ENCODE measurements at regions not wholly inside any gene's neighbourhood (a gene's known extent, or its start where the extent isn't known, plus 50 kb on each side); places are given as distances from the start of the nearest gene placed in this dataset.
"Not testable (repeated sequence)": the region's sequence is repeated elsewhere in the genome, so short reads cannot be mapped to it uniquely, and the experiment has no call there.

- peaks cover 0 to 12% (median 5%) of the 10 kb centered on the region in 7 donors for H3K9me3 Mint-ChIP-seq
- peaks cover 0 to 1% (median 0%) of the 10 kb centered on the region in 3 donors for H3K27me3 Mint-ChIP-seq
- H3K4me3 Mint-ChIP-seq, result no peak overlapping the region
- no peaks in the 10 kb centered on the region for H3K4me1 Mint-ChIP-seq
- DNase-seq, result no peak
- H3K36me3 Mint-ChIP-seq, result no peaks in the 10 kb centered on the region
- H3K27ac Mint-ChIP-seq, result no peak overlapping the region
- no peak for ATAC-seq (ENCODE audit: low read depth in 2 of 2)
Measured at GRCh38 chr6:116982401-116982800, 105.4 kb downstream of the RFX6 start.

DNA sequence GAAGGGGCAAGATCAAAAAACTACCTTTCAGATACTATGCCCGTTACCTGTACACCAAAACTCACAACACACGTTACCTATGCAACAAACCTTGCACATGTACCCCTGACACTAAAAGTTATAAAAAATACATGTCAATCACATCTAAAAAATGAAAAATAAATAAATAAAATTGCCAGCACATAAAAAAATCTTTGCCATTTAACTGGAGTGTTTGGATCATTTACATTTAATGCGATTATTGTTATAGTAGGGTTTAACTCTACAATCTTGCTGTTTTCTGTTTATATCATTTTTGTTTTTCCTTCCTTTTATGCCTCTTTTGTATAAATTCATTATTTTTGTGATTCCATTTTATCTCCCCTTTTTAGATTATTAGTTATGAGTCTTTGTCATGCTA is 106.3 kb downstream of the RFX6 start:
- H3K4me3 Mint-ChIP-seq, result no peak overlapping the region
- peaks cover 0 to 12% (median 5%) of the 10 kb centered on the region in 7 donors for H3K9me3 Mint-ChIP-seq
- peaks cover 0 to 1% (median 0%) of the 10 kb centered on the region in 3 donors for H3K27me3 Mint-ChIP-seq
- no peaks in the 10 kb centered on the region for H3K36me3 Mint-ChIP-seq
- DNase-seq (no peak), ATAC-seq (ENCODE audit: low read depth in 2 of 2) (no peak)
- no peak overlapping the region for H3K27ac Mint-ChIP-seq
- H3K4me1 Mint-ChIP-seq, result no peaks in the 10 kb centered on the region

DNA sequence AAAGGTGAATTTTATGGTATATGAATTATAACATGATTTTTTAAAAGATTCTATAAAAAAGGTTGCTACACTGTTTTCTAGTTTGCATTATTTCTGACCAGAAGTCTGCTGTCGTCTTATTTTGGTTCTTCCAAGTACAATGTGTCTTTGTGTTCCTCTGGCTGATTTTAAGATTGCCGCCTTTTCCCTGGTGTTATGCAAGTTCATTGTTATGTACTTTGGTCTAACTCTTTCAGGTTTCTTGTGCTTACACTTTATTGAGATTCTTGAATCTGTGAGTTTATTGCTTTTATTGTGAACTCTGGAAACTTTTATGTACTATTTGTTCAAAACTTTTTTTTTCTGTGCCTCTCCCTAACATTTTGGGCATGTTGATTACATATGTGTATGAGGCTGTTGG is 109.8 kb downstream of the RFX6 start:
- H3K4me1 Mint-ChIP-seq, result no peaks in the 10 kb centered on the region
- peaks cover 0 to 12% (median 5%) of the 10 kb centered on the region in 7 donors for H3K9me3 Mint-ChIP-seq
- no peak for ATAC-seq (ENCODE audit: low read depth in 2 of 2)
- no peak overlapping the region for H3K4me3 Mint-ChIP-seq
- no peaks in the 10 kb centered on the region for H3K36me3 Mint-ChIP-seq
- H3K27ac Mint-ChIP-seq, result no peak overlapping the region
- no peak for DNase-seq
- H3K27me3 Mint-ChIP-seq, result peaks cover 0 to 4% (median 0%) of the 10 kb centered on the region in 3 donors

- Mint-ChIP-seq H3K36me3 (no peaks in the 10 kb centered on the region), H3K27ac (no peak overlapping the region), H3K4me1 (no peaks in the 10 kb centered on the region), H3K9me3 (peaks cover 0 to 5% (median 0%) of the 10 kb centered on the region in 7 donors), H3K4me3 (no peak overlapping the region), H3K27me3 (peaks cover 0 to 10% (median 0%) of the 10 kb centered on the region in 3 donors)
- DNase-seq (no peak), ATAC-seq (ENCODE audit: low read depth in 2 of 2) (no peak)
Measured at GRCh38 chr6:116990679-116991078, 113.6 kb downstream of the RFX6 start.

DNA sequence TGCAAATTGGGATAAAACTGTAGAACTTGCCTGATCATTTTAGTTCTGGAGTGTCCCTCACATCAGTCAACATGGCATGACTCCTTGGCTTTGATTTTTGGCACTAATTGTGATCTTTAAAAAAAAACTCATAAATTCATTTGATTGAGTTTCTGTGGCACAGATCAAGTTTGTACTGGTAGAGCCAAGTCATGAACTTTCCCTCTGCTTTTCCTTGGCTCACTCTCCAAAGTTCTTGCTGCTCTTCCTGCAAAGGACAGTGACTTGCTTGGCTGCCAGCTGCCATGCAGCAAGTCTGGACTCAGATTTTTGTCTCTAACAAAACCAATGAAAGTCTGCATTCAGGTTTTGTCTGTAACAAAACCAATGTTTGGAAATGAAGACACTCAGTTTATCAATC is 115.5 kb downstream of the RFX6 start:
- Mint-ChIP-seq H3K36me3 (no peaks in the 10 kb centered on the region), H3K27ac (no peak overlapping the region), H3K27me3 (peaks cover 0 to 10% (median 0%) of the 10 kb centered on the region in 3 donors), H3K4me1 (no peaks in the 10 kb centered on the region), H3K4me3 (no peak overlapping the region), H3K9me3 (peaks cover 0 to 5% (median 0%) of the 10 kb centered on the region in 7 donors)
- ATAC-seq (ENCODE audit: low read depth in 2 of 2), result no peak
- DNase-seq, result no peak

GRCh38 chr6:116994447-116994846 is 117.4 kb downstream of the RFX6 start:
- DNase-seq, result no peak
- Mint-ChIP-seq H3K9me3 (peaks cover 0 to 5% (median 2%) of the 10 kb centered on the region in 7 donors), H3K27ac (no peak overlapping the region)

GRCh38 chr6:116996842-116997241 is 119.8 kb downstream of the RFX6 start:
- no peak overlapping the region for H3K4me3 Mint-ChIP-seq
- H3K36me3 Mint-ChIP-seq, result no peaks in the 10 kb centered on the region
- DNase-seq (no peak), ATAC-seq (ENCODE audit: low read depth in 2 of 2) (no peak)
- H3K27ac Mint-ChIP-seq, result no peak overlapping the region
- no peaks in the 10 kb centered on the region for H3K4me1 Mint-ChIP-seq
- H3K27me3 Mint-ChIP-seq, result peaks cover 0 to 11% (median 4%) of the 10 kb centered on the region in 3 donors
- H3K9me3 Mint-ChIP-seq, result peaks cover 0 to 4% (median 2%) of the 10 kb centered on the region in 7 donors

More at GRCh38 chr6:116994447-116994846, 117.4 kb downstream of the RFX6 start:
- Mint-ChIP-seq H3K27me3 (peaks cover 0 to 5% (median 4%) of the 10 kb centered on the region in 3 donors), H3K4me3 (no peak overlapping the region), H3K36me3 (no peaks in the 10 kb centered on the region), H3K4me1 (no peaks in the 10 kb centered on the region)
- ATAC-seq (ENCODE audit: low read depth in 2 of 2), result no peak

DNA sequence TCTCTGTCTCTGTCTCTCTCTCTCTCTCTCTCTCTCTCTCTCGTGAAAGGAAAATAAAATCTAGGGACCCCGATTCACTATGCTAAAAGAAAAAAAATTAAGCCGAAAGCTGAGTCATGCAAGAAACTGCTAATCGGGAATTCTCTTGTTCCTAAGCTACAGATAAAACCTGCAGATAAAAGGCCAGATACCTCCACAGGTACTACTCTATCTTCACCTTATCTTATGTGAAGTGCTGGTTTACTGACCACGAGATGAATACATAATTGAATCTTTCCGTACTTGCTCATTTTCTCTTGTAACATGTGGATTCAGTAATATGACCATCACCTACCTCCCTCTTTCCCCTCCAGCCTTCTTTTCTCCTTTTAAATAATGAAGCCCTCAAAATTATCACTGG is 120.5 kb downstream of the RFX6 start:
- no peaks in the 10 kb centered on the region for H3K36me3 Mint-ChIP-seq
- no peak overlapping the region for H3K27ac Mint-ChIP-seq
- DNase-seq (no peak), ATAC-seq (ENCODE audit: low read depth in 2 of 2) (no peak)
- H3K27me3 Mint-ChIP-seq, result peaks cover 0 to 11% (median 4%) of the 10 kb centered on the region in 3 donors
- no peak overlapping the region for H3K4me3 Mint-ChIP-seq
- H3K9me3 Mint-ChIP-seq, result peaks cover 0 to 5% (median 2%) of the 10 kb centered on the region in 7 donors
- H3K4me1 Mint-ChIP-seq, result no peaks in the 10 kb centered on the region

DNA sequence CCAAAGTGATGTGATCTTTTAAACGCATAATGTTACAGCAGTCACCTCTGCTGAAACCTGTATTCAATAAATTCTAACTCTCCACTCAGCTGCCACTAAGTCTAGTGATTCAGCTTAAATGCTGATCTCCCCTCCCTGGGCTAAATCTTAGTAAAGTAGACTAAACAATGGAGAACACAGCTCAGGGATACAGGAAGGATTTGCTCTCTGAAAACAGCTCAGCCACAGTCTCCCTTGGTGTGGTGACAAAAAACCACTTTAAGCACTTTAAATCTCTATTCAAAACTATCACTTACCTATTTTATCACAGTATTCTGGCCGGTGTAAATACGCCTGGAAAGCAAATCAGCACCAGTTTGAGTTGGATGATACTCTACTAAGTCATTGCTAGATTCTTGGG is 130.6 kb downstream of the RFX6 start:
- no peak for DNase-seq
- Mint-ChIP-seq H3K27ac (no peak overlapping the region), H3K4me1 (no peaks in the 10 kb centered on the region), H3K9me3 (peaks cover 0 to 6% (median 4%) of the 10 kb centered on the region in 7 donors), H3K4me3 (no peak overlapping the region), H3K27me3 (peaks cover 0 to 7% (median 5%) of the 10 kb centered on the region in 3 donors), H3K36me3 (no peaks in the 10 kb centered on the region)
- no peak for ATAC-seq (ENCODE audit: low read depth in 2 of 2)

DNA sequence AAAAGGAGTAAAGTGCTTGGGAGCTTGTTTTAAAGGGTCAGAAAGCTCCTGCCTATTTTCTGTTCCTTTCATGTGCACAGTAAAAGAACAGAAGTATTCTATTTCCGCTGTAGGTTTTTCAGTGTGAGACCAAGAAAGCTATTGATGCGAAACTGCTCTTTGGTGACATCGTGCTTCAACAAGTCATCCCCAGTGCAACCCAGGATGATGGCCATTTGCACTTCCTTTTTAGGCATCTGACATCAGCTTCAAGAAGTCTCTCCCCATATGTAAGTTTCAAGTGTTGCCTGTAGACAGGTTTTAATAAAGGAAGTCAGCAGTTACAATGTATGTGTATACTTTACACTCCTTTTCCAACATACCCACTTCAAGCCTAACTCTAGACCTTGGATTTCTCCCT is 131.6 kb downstream of the RFX6 start:
- no peaks in the 10 kb centered on the region for H3K36me3 Mint-ChIP-seq
- no peak for ATAC-seq (ENCODE audit: low read depth in 2 of 2)
- H3K27ac Mint-ChIP-seq, result no peak overlapping the region

GRCh38 chr6:117014641-117015473 is 137.8 kb downstream of the RFX6 start:
- not testable (repeated sequence) for ATAC-seq (ENCODE audit: low read depth in 2 of 2); H3K27ac Mint-ChIP-seq; H3K27me3 Mint-ChIP-seq; H3K4me1 Mint-ChIP-seq; DNase-seq; H3K4me3 Mint-ChIP-seq
- H3K36me3 Mint-ChIP-seq, result peaks cover 0 to 13% of the 10 kb centered on the region in 2 donors
- H3K9me3 Mint-ChIP-seq, result peaks cover 3 to 53% (median 10%) of the 10 kb centered on the region in 7 donors

More for the DNA sequence above, 131.6 kb downstream of the RFX6 start:
- DNase-seq, result no peak
- no peaks in the 10 kb centered on the region for H3K4me1 Mint-ChIP-seq
- H3K27me3 Mint-ChIP-seq, result peaks cover 0 to 7% (median 5%) of the 10 kb centered on the region in 3 donors
- H3K9me3 Mint-ChIP-seq, result peaks cover 0 to 15% (median 4%) of the 10 kb centered on the region in 7 donors
- no peak overlapping the region for H3K4me3 Mint-ChIP-seq

- H3K4me1 Mint-ChIP-seq; H3K27me3 Mint-ChIP-seq; H3K4me3 Mint-ChIP-seq; ATAC-seq (ENCODE audit: low read depth in 2 of 2); DNase-seq; H3K27ac Mint-ChIP-seq: not testable (repeated sequence)
- peaks cover 3 to 53% (median 10%) of the 10 kb centered on the region in 7 donors for H3K9me3 Mint-ChIP-seq
- peaks cover 0 to 13% of the 10 kb centered on the region in 2 donors for H3K36me3 Mint-ChIP-seq
Measured at GRCh38 chr6:117015474-117015804, 138.4 kb downstream of the RFX6 start.

DNA sequence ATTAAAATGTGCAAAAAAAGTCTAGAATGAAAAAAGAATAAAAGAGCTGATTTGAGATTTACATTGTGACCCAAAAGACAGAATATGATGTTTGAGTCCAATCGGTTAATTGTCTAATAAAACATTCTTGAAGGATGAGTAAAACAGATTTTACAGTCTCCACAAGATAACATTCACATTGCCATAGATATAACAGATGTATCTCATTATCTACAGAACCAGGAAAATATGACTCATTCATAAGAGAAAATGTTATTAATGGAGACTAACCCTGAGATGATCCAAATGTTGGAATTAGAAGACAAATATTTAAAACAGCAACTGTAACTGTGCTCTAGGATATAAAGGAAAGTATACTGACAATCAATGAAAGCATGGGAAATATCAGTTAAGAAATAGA is 141.7 kb downstream of the RFX6 start:
- no peak for ATAC-seq (ENCODE audit: low read depth in 2 of 2)
- H3K4me3 Mint-ChIP-seq, result no peak overlapping the region
- peaks cover 0 to 36% (median 8%) of the 10 kb centered on the region in 7 donors for H3K9me3 Mint-ChIP-seq
- H3K27ac Mint-ChIP-seq, result no peak overlapping the region
- DNase-seq, result no peak
- H3K36me3 Mint-ChIP-seq, result peaks cover 0 to 13% of the 10 kb centered on the region in 2 donors
- peaks cover 0 to 9% (median 0%) of the 10 kb centered on the region in 3 donors for H3K27me3 Mint-ChIP-seq
- H3K4me1 Mint-ChIP-seq, result no peaks in the 10 kb centered on the region

- H3K36me3 Mint-ChIP-seq, result no peaks in the 10 kb centered on the region
- ATAC-seq (ENCODE audit: low read depth in 2 of 2), result no peak
Measured at GRCh38 chr6:117022774-117023173, 145.7 kb downstream of the RFX6 start.

More at GRCh38 chr6:117022774-117023173, 145.7 kb downstream of the RFX6 start:
- peaks cover 0 to 6% (median 4%) of the 10 kb centered on the region in 7 donors for H3K9me3 Mint-ChIP-seq
- no peak for DNase-seq
- H3K27ac Mint-ChIP-seq, result no peak overlapping the region
- H3K4me1 Mint-ChIP-seq, result no peaks in the 10 kb centered on the region
- no peak overlapping the region for H3K4me3 Mint-ChIP-seq
- H3K27me3 Mint-ChIP-seq, result no peaks in the 10 kb centered on the region
